Eye (tissue), 1 donor: ENCODE measurements at regions not wholly inside any gene's neighbourhood (a gene's known extent, or its start where the extent isn't known, plus 50 kb on each side); places are given as distances from the start of the nearest gene placed in this dataset.
"Not testable (repeated sequence)": the region's sequence is repeated elsewhere in the genome, so short reads cannot be mapped to it uniquely, and the experiment has no call there.

Experiments used
- DNase-seq: peaks from one replicate; pipeline ENCODE4 v3.0.0-alpha.2; 2015

DNA sequence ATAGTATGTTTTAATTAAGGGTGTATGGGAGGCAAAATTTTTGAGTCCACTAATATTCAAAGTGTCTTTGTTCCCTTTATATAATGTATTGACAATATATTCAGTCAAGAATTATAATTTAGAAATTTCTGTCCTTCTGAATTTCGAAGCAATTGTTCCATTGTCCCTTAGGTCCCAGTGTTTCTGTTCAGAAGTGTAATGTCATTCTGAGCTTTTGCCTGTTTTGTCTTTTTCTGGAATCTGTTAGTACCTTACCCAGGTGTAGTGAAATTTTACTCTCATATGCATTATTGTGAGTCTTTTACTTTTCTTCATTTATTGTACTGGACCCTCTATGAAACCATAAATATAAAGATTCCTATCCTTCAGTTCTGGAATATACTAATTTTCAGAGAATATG is 505.7 kb upstream of the KIF2B start:
- DNase-seq: no peak

DNA sequence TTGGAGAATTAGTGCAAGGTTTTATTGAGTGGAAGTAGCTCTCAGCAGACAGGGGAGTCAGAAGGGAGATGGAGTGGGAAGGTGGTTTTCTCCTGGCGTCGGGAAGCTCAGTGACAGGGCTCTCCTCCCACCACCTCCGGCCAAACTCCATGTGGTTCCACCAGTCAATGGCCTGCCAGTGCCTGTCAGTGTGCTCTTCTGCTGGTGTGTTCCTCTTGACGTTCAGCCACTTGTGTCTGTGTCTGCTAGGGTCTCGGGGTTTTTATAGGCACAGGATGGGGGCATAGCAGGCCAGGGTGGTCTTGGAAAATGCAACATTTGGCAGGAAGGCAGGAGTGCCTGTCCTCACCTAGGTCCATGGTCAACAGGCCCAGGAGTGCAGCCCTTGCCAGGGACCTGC is 506.7 kb upstream of the KIF2B start:
- no peak for DNase-seq

DNA sequence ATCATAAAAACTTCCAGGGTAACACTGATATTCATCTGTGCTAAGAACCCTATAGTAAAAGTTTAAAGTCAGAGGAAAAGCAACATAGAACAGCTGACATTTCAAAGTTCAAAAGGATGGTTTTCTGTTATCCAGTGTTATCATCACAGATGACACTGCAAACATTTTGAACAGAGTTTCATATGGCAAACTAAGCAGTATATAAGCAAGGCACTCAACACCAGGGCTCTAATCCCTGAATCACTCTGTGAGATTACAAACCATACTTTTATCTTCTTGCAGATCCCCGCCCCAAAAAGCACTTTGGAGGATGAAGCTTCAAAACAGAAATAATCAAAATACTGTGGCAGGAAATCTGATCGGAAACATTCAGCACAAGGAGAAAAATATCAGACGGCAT is 508.2 kb upstream of the KIF2B start:
- DNase-seq: no peak

DNA sequence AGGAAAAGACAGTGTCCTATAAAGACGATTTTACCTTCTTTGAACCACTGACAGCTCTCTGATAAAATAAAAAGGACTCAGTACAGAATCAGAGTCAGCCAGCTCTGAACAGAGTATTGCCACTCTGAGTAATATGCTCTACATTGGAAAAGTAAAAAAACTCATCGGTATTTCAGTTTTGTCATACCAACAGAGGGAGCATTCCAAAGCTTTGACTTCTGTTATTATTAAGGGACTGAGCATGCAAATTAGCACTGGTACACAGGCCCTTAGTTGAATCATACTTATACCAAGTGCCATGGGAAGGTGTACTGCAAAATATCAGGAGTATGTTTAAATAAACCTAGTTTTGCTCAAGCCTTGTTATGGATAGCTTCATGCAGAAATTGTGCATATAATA is 509.0 kb upstream of the KIF2B start:
- DNase-seq: no peak

DNA sequence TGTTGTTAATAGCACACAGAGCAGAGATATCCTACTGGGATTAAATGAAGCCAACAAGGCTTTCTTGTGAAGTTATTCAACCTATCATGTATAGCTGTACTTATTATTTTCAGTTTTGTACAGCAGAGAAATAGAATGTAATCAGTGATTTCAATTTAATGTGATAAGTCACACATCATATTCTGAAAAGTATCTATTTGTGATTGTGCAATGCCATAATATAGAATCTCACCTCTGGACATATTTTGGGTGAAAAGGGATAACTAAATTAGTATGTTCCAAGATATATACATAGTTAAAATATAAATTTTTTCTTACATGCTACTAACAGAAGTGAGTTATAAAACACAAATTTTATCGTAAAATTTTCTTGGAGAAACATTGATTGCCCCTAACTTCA is 544.3 kb upstream of the KIF2B start:
- DNase-seq: no peak

DNA sequence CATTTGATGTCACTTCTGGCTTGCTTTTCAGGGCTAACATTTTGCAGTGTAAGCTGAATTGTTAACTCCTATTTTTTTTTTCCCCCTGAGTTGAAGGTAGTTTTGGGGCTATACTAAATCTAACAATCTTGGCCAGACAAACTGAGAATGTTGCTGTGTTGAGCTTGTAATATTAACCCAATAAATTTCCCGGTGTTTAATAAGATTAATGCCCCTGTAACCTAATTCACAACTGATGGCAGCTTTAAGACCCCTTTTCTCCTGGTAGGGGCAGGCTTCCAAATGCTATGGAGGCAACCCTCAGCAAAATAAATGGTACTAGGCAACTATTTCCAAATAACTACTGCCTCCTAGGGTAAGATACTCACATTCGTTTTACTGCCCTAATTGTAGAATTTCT is 549.6 kb upstream of the KIF2B start:
- DNase-seq: no peak

DNA sequence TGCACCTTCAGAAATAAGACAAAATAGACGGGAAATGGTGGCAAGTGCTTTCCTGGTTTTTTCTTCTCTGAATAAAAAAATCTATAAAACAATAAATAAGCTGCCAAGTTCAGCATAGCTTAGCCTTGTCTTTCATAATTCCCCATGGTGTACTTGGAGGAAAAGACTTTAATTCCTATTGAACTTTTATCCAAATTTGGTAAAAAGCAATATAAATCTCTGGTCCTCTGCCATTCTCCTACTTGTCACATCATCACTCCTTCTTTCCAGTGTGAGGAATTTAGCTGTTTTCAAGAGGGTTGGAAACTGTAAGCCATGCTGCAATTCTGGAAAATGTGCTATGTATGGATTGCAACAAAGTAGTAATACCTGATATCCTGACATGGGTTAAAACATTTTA is 551.8 kb upstream of the KIF2B start:
- no peak for DNase-seq

DNA sequence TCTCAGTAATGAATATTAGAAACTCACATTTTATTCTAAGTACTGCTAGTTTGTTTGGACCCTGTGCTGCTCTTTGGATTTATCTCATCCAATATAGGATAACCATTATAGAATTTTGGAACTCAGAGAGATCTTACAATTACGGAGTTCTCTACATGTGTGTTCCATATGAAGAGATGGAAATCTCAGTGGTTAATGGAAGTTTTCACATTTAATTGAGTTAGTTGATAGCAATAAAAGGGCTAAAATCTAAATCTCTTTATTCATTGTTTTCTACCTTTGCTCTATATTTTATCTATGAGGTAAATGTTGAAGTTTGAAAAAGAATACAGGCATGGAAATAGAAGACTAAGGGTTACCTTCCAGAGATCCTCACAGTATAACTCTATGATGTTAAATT is 558.0 kb upstream of the KIF2B start:
- DNase-seq: no peak

DNA sequence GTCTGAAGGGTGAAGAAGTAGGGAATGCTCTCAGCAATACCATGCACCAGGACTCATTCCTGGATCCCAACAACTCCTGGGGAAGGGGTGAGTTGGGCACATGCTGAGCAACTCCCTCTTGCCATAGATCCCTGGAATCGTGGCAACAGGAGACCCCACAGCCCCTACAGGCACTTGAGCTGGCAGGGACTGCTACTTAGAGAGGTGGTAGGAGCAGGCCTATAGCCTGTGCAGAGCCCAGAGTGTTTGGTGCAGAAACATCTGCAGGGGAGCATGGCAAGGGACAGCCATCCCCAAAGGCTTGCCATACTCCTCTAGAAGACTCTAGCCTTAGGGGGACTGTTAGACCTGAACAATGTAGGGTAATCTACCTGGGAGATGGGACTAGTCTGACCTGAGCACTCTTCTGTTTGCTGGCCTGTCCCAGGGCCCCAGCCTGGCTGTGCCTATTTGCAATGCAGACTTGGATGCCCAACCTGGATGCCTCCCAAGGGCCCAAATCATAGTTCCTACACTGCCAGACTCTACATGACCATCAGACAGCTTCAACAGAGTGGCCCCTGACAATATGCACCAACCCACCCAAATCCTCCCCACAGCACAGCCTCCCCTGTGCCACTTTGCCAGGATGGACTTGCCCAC is 568.6 kb upstream of the KIF2B start:
- no peak for DNase-seq

DNA sequence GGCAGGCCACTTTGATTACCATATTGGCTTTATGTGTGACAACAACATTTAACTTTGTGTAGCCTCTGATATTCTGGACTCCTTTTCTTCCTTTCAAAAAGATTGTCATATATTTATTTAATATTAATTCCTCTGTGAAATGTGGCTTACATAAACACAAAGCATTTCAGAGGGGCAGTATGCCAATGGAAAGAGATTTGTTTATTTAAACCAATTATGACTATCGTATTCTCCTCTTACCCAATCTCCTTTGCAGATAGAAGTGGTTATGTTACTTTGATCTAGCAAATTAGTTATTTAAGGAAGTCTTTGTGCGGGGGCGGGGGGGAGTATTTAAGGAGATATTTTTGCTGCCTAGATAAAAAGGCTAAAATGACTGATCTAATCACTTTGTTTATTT is 573.7 kb upstream of the KIF2B start:
- no peak for DNase-seq

DNA sequence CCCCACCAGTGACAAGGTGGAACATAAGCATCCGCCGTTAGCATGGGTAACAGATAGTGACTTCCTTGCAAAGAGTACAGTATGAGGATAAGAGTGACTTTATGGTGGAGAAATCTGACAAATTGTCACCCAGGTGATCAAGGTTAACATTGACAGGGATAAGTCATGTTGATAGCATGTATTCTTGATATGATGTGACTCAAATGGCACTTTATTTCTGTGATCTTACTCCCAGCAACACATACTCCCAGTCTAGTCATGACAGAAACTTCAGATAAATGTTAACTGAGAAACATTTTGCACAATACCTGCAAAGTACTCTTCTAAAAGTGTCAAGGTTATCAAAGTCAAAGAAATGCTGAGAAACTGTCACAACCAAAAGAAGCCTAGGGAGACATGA is 588.6 kb upstream of the KIF2B start:
- no peak for DNase-seq

DNA sequence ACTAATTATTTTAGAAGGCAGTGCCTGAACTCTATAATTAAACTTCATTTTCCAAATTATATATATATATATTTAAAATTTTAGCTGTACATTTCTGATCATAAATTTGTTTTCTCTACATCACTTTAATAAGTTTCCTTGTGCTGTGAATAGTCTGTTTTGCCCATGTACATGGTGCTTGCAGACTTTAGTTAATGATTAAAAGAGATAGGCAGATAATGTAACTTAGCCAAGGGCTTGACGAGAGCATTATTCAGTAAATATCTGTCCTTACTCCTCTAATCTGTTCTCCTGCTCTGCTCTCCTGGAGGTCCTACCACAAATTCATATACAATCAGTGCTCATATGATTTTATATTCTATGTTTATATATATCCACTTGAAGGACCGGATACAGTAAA is 595.2 kb upstream of the KIF2B start:
- DNase-seq: no peak

DNA sequence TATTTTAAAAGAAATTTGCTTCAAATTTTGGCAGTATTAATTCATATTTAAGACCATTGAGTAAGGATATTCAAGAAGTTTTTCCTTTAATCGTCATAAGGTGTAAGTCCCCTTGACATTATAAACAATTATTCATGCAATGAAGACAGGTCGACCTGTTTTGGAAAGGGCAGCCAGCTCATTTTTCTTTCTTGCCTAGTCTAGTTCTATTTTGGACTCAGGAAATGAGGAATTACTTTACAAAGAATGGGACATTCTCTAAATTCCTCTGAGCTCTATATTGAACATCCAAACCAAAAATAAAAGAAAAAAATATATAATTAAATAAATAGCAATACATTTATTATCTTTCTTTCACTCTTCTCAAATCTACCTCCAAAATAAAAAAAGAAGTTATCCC is 595.6 kb upstream of the KIF2B start:
- no peak for DNase-seq

DNA sequence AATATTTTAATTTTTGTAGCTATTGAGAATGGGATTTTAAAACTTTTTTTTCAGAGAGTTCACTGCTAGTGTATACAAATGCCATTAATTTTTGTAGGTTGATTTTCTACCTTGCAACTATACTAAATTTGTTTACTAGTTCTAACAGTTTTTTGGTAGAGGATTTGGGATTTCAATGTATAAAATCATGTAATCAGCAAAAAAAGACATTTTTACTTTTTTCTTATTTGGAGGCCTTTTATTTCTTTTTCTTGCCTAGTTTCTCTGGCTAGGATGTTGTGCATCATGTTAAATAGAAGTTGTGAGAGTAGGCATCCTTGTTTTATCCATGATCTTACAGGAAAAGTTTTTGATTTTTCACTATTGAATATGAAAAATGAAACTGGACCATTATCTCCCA is 602.9 kb upstream of the KIF2B start:
- DNase-seq: no peak

DNA sequence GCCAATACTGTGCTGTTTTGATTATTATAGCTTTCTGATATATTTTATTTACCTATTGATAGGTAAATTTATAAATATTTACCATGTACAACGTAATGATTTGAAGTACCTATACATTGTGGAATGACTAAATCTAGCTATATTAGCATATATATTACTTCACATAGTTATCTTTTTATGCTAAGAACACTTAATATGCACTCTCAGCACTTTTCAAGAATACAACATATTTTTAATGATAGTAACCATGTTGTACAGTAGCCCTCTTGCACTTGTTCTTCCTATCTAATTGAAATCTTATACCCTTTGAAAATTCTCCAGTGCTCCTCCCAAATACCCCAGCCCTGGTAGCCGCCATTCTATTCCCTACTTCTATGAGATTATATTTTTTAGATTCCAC is 604.0 kb upstream of the KIF2B start:
- no peak for DNase-seq

DNA sequence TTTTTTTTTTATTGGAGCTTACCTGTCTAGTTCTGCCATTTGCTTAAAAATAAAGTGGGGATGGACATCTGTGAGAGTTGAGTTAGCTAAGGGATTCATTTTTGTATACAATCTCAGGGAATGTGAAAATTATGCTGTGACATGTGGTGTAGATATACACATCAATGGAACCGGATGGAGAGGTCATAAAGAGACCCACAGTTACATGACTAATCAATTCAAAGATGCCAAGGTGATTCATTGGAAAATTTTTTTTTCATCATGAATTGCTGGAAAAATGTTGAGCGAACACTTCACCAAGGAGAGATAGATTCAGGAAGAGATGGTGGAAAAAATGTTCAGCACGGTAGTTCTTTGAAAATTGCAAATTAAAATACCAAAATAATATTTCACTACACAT is 605.4 kb upstream of the KIF2B start:
- DNase-seq: no peak

DNA sequence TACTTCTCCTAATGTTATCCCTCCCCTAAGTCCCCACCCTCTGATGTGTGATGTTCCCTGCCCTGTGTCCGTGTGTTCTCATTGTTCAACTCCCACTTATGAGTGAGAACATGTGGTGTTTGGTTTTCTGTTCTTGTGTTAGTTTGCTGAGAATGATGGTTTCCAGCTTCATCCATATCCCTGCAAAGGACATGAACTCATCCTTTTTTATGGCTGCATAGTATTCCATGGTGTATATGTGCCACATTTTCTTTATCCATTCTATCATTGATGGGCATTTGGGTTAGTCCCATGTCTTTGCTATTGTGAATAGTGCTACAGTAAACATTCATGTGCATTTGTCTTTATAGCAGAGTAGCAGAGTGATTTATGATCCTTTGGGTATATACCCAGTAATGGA is 613.8 kb upstream of the KIF2B start:
- DNase-seq: not testable (repeated sequence)

DNA sequence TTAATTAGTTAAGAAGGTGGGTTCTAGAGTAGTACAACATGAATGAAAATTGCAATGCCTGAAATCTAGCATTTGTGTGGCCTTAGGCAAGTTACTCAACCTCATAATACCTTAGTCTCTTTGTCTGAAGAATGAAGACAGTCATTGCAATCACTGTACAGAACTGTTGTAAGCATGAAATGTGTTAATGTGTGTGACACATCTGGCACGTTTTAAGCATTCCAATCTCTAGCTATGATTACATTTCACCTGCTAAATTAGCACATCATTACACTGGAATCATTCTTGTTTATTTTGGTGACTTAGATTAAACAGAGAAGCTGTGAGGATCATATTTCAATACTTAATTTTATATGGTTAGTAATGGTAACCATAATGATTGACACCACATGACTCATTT is 629.7 kb upstream of the KIF2B start:
- DNase-seq: no peak

DNA sequence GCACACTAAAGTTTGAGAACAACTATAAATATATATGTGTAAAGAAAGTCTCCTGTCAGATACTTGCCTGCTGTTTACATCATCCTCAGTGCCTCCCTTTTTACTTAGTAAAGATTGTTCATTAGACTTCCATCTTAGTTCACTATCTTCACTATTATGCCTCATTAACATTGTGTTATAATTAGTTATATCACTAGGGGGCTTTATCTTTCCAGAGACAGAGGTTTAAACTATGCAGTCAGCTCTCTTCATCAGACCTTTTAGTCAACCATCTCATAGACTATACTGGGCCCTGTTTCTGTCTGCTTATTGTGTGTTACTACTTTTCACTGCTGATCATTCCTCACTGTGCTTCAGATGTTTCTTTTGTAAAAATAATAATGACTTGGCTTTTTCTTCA is 630.8 kb upstream of the KIF2B start:
- DNase-seq: no peak

DNA sequence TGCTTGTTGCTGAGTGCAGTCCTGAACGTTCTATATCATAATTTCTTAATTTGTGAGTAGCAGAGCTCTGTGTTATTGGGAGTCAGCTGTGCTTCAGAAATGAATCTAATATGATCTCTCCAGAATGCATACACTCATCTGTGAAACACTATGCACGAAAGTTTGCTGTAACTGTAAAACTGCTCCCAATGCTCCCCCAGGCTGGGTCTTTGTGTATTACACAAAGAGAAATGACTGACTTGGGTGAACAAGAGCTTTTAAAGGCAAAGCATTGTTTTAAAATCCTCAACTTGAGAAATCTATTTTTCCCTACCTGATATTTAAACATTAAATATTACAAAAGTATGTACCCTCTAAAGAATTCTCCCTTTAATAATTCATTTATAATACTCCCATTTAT is 636.7 kb upstream of the KIF2B start:
- peak; percentile 4 for DNase-seq

DNA sequence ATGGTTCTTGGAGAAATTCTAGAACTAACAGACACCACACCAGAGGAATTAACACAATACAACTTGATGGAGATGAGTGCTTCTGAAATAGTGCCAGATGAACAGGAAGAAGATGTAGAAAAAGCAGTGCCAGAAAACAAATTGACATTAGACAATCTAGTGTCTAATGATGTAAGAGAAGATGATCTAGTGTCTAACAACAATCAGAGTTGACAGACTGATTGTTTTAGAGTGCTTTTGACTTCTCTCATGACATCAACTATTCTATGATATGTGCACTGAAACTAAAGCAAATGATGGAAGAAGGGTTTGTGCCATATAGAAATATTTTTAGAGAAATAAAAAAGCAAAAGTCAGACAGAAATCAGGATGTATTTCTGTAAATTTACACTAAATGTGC is 646.1 kb upstream of the KIF2B start:
- no peak for DNase-seq

DNA sequence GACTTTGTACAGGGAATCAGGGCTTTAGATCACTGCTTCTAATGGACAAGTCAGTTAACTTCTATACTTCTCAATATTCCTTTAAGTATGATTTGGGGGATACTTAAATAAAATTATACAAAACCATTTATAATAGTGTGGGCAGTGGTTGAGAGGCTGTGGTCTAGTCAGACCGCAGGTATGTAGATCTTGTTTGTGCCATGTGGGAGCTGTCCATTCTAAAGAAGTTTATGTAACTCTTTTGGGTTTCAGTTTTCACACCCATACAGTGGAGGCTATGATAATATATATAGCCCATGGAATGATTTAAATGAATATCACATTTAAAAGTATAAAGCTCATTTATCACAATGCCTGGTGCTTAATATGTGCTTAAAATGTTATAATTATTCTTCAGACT is 654.3 kb upstream of the KIF2B start:
- no peak for DNase-seq

DNA sequence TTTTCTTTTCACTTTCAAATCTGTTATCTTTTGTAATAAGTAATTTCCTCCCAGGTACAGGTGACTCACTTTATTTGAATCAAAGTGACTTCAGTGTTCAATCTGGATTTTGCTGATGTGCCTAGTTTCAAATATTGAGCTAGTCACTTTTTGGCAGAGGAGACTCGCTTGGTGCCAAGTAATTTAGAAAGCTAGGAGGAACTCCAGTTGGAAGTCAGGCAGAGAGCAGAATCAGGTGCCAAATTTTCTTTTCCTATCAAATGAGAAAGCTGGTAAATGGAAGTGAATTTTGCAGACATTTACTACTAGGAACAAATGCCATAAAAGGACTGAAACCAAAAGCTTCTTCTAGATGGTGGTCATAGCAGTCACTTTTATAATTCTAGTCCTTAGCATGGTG is 656.0 kb upstream of the KIF2B start:
- no peak for DNase-seq

DNA sequence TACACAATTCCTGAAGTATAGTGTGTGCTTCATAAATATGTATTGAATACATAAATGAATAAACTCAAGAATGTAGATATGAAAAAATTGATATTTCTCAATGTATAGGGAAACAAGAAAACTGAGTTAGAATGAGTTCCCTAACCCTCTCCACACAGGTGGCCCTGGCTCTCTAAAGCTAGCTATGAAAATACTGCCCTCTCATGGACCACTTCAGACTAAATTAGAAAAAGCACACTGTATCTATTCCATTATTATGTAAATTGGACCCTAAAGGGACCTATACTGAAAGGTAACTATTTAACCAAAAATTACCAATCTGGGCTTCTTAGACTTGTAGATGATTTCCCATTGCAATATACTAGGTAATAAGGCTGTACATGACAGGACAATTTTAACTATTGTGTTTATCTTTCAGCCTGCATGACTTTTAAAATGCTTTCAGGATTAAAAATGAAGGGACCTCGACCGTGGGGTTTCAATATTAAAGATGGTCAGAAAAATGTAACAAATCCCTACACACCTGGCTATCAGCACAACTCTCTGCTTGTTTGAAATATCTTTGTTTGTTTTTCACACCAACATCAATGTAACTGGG is 672.5 kb upstream of the KIF2B start:
- peak; percentile 38 for DNase-seq

DNA sequence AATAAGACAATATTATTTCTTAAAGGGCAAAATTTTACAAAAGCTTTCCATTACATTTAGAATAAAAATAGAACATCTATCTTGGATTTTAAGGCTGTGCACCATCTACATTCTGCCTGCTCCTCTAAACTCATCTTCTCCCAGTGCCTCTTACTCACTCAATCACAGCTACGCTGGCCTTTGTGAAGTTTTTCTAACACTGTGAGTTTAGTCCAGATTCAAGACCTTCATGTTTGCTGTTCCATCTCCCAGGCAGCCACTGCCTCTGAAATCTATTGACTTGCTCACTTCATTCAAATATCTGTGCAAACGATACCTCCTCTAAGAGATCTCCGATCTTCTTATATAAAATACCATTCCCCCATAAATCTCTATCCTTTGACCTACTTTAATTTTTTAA is 673.4 kb upstream of the KIF2B start:
- DNase-seq: no peak

DNA sequence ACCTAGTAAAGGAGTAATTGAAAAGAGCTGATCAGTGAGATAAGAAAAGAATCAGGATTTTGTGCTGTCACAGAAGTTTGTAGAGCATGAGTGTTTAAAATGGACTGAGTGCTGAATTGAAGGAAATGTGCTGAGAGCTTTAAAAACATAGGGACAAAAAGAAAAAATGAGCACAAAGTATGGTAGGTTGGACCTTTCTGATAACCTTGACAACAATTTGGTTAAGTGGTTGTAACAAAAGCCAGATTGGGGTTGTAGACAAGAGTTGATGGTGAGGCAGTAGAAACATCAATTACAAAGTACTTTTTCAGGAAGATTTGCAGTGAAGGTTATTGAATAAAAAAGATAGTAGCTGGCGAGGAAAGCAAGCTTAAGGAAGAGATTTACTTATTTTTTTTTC is 674.7 kb upstream of the KIF2B start:
- no peak for DNase-seq
